ENCODE measurements at regions not wholly inside any gene's neighbourhood (a gene's known extent, or its start where the extent isn't known, plus 50 kb on each side); places are given as distances from the start of the nearest gene placed in this dataset.

GRCh38 chr6:103047567-103047966 is 1654.1 kb downstream of the GRIK2 start:
- POLR2A ChIA-PET = no interaction called here
- FAIRE-seq = no peak

GRCh38 chr6:103042336-103042735 is 1648.8 kb downstream of the GRIK2 start:
- Histone ChIP-seq H3K9ac (ENCODE audit: control insufficient read depth, insufficient read depth, low read length) (no peak overlapping the region), H2AFZ (ENCODE audit: control insufficient read depth, low read depth, low read length) (no peak overlapping the region), H3K27ac (ENCODE audit: control insufficient read depth, insufficient read depth) (no peak overlapping the region), H3K4me1 (ENCODE audit: control insufficient read depth, insufficient read depth, low read length) (no peaks in the 10 kb centered on the region), H4K20me1 (ENCODE audit: control insufficient read depth, insufficient read depth) (no peaks in the 10 kb centered on the region), H3K36me3 (ENCODE audit: control insufficient read depth in 2 of 2, insufficient read depth in 2 of 2, low read length in 1 of 2) (no peaks in the 10 kb centered on the region), H3K4me3 (no peak overlapping the region), H3K27me3 (replicated peaks in 1 of 2; ENCODE audit: control insufficient read depth in 2 of 2, insufficient read depth in 2 of 2, low read length in 1 of 2) (no peaks in the 10 kb centered on the region), H3K9me3 (replicated peaks; ENCODE audit: control insufficient read depth, insufficient read depth, low read length) (no peaks in the 10 kb centered on the region), H3K79me2 (ENCODE audit: control insufficient read depth, insufficient read depth, low read length) (no peaks in the 10 kb centered on the region), H3K4me2 (ENCODE audit: control insufficient read depth, insufficient read depth) (no peak overlapping the region)
- DNase-seq (ENCODE audit: low read depth, low spot score) (no peak), FAIRE-seq (no peak), ATAC-seq (no peak)
- no TSS peak for BruUV-seq (replicated peaks)
- in situ Hi-C loops (cut with MboI) (no loop called here), intact Hi-C loops (cut with micrococcal nuclease; ENCODE audit: unreplicated experiment) (no loop called here)
- SMC1A ChIA-PET (ENCODE audit: uncharacterized antibody, unreplicated experiment) = no interaction called here
- CTCF ChIA-PET = interaction anchor here (1.0 kb wide), 1 partner anchor 81 kb away, joined by 3 read pairs; no protein-coding TSS in a partner anchor
- WGBS (ENCODE audit: insufficient coverage, insufficient replicate concordance, low lambda C conversion rate, missing lambda C conversion rate) = 9% methylated on average over 5 of the region's 5 CpGs
- RAD21 ChIA-PET (ENCODE audit: unreplicated experiment) = no interaction called here
- POLR2A ChIA-PET = no interaction called here
- TF ChIP-seq ZBTB4 (CRISPR knock-in tag; IDR thresholded peaks at IDR 0.05) (no peak), SMC3 (IDR thresholded peaks at IDR 0.05; ENCODE audit: borderline replicate concordance, low read length) (no peak), HDGF (IDR thresholded peaks at IDR 0.05) (no peak), PRDM15 (CRISPR knock-in tag; IDR thresholded peaks at IDR 0.05) (no peak)

More at GRCh38 chr6:103047567-103047966, 1654.1 kb downstream of the GRIK2 start:
- ChIA-PET RAD21 (ENCODE audit: unreplicated experiment) (no interaction called here), CTCF (no interaction called here), SMC1A (ENCODE audit: uncharacterized antibody, unreplicated experiment) (no interaction called here)
- H3K36me3 ChIP-seq (ENCODE audit: control insufficient read depth in 2 of 2, insufficient read depth in 2 of 2, low read length in 1 of 2) = no peaks in the 10 kb centered on the region
- H3K4me2 ChIP-seq (ENCODE audit: control insufficient read depth, insufficient read depth) = no peak overlapping the region
- intact Hi-C loops (cut with micrococcal nuclease; ENCODE audit: unreplicated experiment) = no loop called here
- H3K4me3 ChIP-seq = no peak overlapping the region
- no peak overlapping the region for H3K27ac ChIP-seq (ENCODE audit: control insufficient read depth, insufficient read depth)
- no peaks in the 10 kb centered on the region for H3K79me2 ChIP-seq (ENCODE audit: control insufficient read depth, insufficient read depth, low read length)
- no peaks in the 10 kb centered on the region for H4K20me1 ChIP-seq (ENCODE audit: control insufficient read depth, insufficient read depth)
- no TSS peak for BruUV-seq (replicated peaks)
- no peak for TF ChIP-seq HDAC6 (IDR thresholded peaks at IDR 0.05; ENCODE audit: unreplicated experiment)
- TF ChIP-seq, protein P1, sequence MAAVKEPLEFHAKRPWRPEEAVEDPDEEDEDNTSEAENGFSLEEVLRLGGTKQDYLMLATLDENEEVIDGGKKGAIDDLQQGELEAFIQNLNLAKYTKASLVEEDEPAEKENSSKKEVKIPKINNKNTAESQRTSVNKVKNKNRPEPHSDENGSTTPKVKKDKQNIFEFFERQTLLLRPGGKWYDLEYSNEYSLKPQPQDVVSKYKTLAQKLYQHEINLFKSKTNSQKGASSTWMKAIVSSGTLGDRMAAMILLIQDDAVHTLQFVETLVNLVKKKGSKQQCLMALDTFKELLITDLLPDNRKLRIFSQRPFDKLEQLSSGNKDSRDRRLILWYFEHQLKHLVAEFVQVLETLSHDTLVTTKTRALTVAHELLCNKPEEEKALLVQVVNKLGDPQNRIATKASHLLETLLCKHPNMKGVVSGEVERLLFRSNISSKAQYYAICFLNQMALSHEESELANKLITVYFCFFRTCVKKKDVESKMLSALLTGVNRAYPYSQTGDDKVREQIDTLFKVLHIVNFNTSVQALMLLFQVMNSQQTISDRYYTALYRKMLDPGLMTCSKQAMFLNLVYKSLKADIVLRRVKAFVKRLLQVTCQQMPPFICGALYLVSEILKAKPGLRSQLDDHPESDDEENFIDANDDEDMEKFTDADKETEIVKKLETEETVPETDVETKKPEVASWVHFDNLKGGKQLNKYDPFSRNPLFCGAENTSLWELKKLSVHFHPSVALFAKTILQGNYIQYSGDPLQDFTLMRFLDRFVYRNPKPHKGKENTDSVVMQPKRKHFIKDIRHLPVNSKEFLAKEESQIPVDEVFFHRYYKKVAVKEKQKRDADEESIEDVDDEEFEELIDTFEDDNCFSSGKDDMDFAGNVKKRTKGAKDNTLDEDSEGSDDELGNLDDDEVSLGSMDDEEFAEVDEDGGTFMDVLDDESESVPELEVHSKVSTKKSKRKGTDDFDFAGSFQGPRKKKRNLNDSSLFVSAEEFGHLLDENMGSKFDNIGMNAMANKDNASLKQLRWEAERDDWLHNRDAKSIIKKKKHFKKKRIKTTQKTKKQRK (IDR thresholded peaks at IDR 0.05; ENCODE audit: low read depth, low read length) = no peak
- no peak overlapping the region for H2AFZ ChIP-seq (ENCODE audit: control insufficient read depth, low read depth, low read length)
- no peaks in the 10 kb centered on the region for H3K9me3 ChIP-seq (replicated peaks; ENCODE audit: control insufficient read depth, insufficient read depth, low read length)
- H3K4me1 ChIP-seq (ENCODE audit: control insufficient read depth, insufficient read depth, low read length) = no peaks in the 10 kb centered on the region
- in situ Hi-C loops (cut with MboI) = no loop called here
- no peaks in the 10 kb centered on the region for H3K27me3 ChIP-seq (replicated peaks in 1 of 2; ENCODE audit: control insufficient read depth in 2 of 2, insufficient read depth in 2 of 2, low read length in 1 of 2)
- no peak for ATAC-seq
- H3K9ac ChIP-seq (ENCODE audit: control insufficient read depth, insufficient read depth, low read length) = no peak overlapping the region
- DNase-seq (ENCODE audit: low read depth, low spot score) = no peak
